ENCODE measurements at regions not wholly inside any gene's neighbourhood (a gene's known extent, or its start where the extent isn't known, plus 50 kb on each side); places are given as distances from the start of the nearest gene placed in this dataset.

GRCh38 chr12:124464830-124465229 lies 102.6 kb downstream of the NCOR2 start:
- no peak for DNase-seq (ENCODE audit: low read depth)
- in situ Hi-C loops (cut with HindIII; ENCODE audit: low sequenced_read_pairs): no loop called here
- TF ChIP-seq CTCF (IDR thresholded peaks at IDR 0.05; ENCODE audit: low read depth, low read length, missing control alignments): no peak
- no peak overlapping the region for H3K4me3 ChIP-seq (ENCODE audit: low read depth, low read length)

- no peak for TF ChIP-seq CTCF (IDR thresholded peaks at IDR 0.05; ENCODE audit: low read depth, low read length, missing control alignments)
- in situ Hi-C loops (cut with HindIII; ENCODE audit: low sequenced_read_pairs): no loop called here
- DNase-seq (ENCODE audit: low read depth): no peak
- H3K4me3 ChIP-seq (ENCODE audit: low read depth, low read length): no peak overlapping the region
Measured at GRCh38 chr12:124464062-124464461, 103.3 kb downstream of the NCOR2 start.

- no peak for DNase-seq (ENCODE audit: low read depth)
- no peak overlapping the region for H3K4me3 ChIP-seq (ENCODE audit: low read depth, low read length)
- in situ Hi-C loops (cut with HindIII; ENCODE audit: low sequenced_read_pairs): no loop called here
- no peak for TF ChIP-seq CTCF (IDR thresholded peaks at IDR 0.05; ENCODE audit: low read depth, low read length, missing control alignments)
Measured at GRCh38 chr12:124463341-124463921, 104.0 kb downstream of the NCOR2 start.

- TF ChIP-seq CTCF (IDR thresholded peaks at IDR 0.05; ENCODE audit: low read depth, low read length, missing control alignments): no peak
- no peak for DNase-seq (ENCODE audit: low read depth)
- in situ Hi-C loops (cut with HindIII; ENCODE audit: low sequenced_read_pairs): no loop called here
- H3K4me3 ChIP-seq (ENCODE audit: low read depth, low read length): no peak overlapping the region
Measured at GRCh38 chr12:124462750-124463149, 104.7 kb downstream of the NCOR2 start.

GRCh38 chr12:124461851-124462623 lies 105.4 kb downstream of the NCOR2 start:
- H3K4me3 ChIP-seq (ENCODE audit: low read depth, low read length): no peak overlapping the region
- no peak for TF ChIP-seq CTCF (IDR thresholded peaks at IDR 0.05; ENCODE audit: low read depth, low read length, missing control alignments)
- no peak for DNase-seq (ENCODE audit: low read depth)
- in situ Hi-C loops (cut with HindIII; ENCODE audit: low sequenced_read_pairs): no loop called here

GRCh38 chr12:124461241-124461673 lies 106.2 kb downstream of the NCOR2 start:
- DNase-seq (ENCODE audit: low read depth): no peak

More at GRCh38 chr12:124461241-124461673, 106.2 kb downstream of the NCOR2 start:
- H3K4me3 ChIP-seq (ENCODE audit: low read depth, low read length): no peak overlapping the region
- TF ChIP-seq CTCF (IDR thresholded peaks at IDR 0.05; ENCODE audit: low read depth, low read length, missing control alignments): no peak
- in situ Hi-C loops (cut with HindIII; ENCODE audit: low sequenced_read_pairs): no loop called here
